ENCODE measurements at regions not wholly inside any gene's neighbourhood (a gene's known extent, or its start where the extent isn't known, plus 50 kb on each side); places are given as distances from the start of the nearest gene placed in this dataset.

DNA sequence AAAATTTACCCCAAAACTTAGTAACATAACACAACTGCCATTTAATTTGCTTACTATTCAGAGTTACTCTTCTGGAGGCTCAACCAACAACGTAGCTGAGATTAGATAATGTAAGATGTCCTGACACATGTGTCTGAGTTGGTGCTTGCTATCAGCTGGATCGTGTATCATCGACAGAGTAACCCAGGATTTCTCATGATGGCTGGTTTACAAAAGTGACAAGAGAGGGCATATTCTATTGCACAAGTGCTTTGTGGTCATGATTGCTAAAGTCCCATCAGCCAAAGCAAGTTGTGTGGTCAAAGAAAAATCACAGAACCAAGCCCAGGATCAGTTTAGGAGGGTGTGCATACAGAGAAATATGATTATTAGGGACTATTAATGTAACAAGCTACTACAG is 73.4 kb downstream of the CAPZA3 start:
- TF ChIP-seq CTCF (IDR thresholded peaks at IDR 0.05; ENCODE audit: poor library complexity), result no peak
- TF ChIP-seq EZH2 (IDR thresholded peaks at IDR 0.05; ENCODE audit: borderline replicate concordance), result no peak
- TF ChIP-seq EZH2phosphoT487 (IDR thresholded peaks at IDR 0.05; ENCODE audit: low read depth, severe bottlenecking, unreplicated experiment), result no peak

All from hepatocyte (in vitro differentiated cells).